OCI-LY7 (cell line): ENCODE measurements at regions not wholly inside any gene's neighbourhood (a gene's known extent, or its start where the extent isn't known, plus 50 kb on each side); places are given as distances from the start of the nearest gene placed in this dataset.

Experiments used
- CTCF ChIP-seq: fragments of 200-600 bp; sonication (generic); conservative IDR thresholded peaks from 2 replicates; pipeline ENCODE4 v1.5.1; 2014; ENCODE audit warnings: mild to moderate bottlenecking, antibody characterized with exemption, low read length, moderate library complexity, mixed read lengths
- EZH2phosphoT487 ChIP-seq: fragments of 200-600 bp; sonication (generic); IDR thresholded peaks from 2 replicates; pipeline ENCODE4 v1.6.1; 2018; ENCODE audit warnings: low read depth, borderline replicate concordance, mild to moderate bottlenecking, mixed run types, antibody characterized with exemption, low read length, moderate library complexity, mixed read lengths

DNA sequence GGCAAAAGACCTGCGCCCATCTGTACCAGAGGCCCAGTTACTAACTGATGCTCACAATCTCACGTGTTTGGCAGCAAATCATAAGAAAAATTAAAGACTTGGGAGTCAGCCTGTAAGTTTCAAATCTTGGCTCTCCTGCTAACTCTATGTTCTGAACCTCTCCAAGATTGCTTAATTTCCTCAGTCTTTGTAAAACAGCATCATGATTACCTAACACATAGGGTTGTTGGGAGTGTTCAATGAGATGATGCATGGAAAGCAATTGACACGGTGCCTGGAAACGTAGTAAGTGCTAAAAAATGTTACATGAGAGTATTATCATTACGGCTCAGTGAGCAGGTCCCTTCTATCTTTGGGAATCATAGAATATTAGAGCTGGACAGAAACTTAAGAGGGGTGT, 497.6 kb upstream of the TCF4 start:
- TF ChIP-seq CTCF: no peak
- no peak for TF ChIP-seq EZH2phosphoT487
